ENCODE measurements at regions not wholly inside any gene's neighbourhood (a gene's known extent, or its start where the extent isn't known, plus 50 kb on each side); places are given as distances from the start of the nearest gene placed in this dataset.

DNA sequence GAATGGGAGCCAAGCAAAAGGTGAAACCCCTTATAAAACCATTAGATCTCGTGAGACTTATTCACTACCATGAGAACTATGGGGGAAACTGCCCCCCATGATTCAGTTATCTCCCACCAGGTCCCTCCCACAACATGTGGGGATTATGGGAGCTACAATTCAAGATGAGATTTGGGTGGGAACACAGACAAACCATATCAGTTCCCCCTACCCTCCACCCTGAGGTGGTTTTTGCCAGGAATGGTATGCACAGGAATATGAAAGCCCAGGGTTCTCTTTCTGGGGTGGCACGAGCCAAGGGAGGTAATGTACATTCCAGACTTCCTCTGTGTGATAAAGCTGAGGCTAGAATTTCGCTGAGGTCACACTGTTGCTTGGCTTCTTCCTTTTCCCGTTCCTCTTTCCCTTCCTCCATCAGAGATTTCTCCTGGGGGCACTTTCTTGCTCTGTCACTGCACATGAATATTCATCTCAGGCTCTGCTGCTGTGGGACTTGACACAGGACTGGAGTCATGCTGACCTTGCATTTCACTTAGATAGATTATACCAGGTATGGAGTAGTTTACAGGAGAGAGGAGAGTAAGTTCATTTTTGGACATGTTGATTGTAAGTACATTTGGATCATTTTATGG is 347.0 kb upstream of the MTPN start:
- DNase-seq (ENCODE audit: low read depth, low spot score) = no peak
- POLR2A ChIA-PET = no interaction called here
- Histone ChIP-seq H3K9me3 (ENCODE audit: control insufficient read depth, insufficient read depth, low read depth, low read length) (no peaks in the 10 kb centered on the region), H3K27ac (ENCODE audit: low read length) (no peak overlapping the region), H3K36me3 (ENCODE audit: control insufficient read depth, insufficient read depth, low read length) (no peaks in the 10 kb centered on the region), H3K4me3 (ENCODE audit: low read depth in 2 of 2, low read length in 2 of 2) (no peak overlapping the region), H3K4me1 (ENCODE audit: control insufficient read depth, insufficient read depth, low read length) (no peaks in the 10 kb centered on the region), H3K27me3 (ENCODE audit: control insufficient read depth, insufficient read depth, low read length) (no peaks in the 10 kb centered on the region)
- BruUV-seq (replicated peaks) = no TSS peak
- TF ChIP-seq SIN3A (IDR thresholded peaks at IDR 0.05; ENCODE audit: borderline replicate concordance, insufficient read depth, low read depth, low read length) (no peak), TCF7L2 (IDR thresholded peaks at IDR 0.05; ENCODE audit: low read depth, low read length) (no peak), POLR2AphosphoS5 (IDR thresholded peaks at IDR 0.05; ENCODE audit: low read depth, low read length) (no peak)
- TF ChIP-seq, protein P1, sequence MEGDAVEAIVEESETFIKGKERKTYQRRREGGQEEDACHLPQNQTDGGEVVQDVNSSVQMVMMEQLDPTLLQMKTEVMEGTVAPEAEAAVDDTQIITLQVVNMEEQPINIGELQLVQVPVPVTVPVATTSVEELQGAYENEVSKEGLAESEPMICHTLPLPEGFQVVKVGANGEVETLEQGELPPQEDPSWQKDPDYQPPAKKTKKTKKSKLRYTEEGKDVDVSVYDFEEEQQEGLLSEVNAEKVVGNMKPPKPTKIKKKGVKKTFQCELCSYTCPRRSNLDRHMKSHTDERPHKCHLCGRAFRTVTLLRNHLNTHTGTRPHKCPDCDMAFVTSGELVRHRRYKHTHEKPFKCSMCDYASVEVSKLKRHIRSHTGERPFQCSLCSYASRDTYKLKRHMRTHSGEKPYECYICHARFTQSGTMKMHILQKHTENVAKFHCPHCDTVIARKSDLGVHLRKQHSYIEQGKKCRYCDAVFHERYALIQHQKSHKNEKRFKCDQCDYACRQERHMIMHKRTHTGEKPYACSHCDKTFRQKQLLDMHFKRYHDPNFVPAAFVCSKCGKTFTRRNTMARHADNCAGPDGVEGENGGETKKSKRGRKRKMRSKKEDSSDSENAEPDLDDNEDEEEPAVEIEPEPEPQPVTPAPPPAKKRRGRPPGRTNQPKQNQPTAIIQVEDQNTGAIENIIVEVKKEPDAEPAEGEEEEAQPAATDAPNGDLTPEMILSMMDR (IDR thresholded peaks at IDR 0.05) = no peak
- TF ChIP-seq, protein P2, sequence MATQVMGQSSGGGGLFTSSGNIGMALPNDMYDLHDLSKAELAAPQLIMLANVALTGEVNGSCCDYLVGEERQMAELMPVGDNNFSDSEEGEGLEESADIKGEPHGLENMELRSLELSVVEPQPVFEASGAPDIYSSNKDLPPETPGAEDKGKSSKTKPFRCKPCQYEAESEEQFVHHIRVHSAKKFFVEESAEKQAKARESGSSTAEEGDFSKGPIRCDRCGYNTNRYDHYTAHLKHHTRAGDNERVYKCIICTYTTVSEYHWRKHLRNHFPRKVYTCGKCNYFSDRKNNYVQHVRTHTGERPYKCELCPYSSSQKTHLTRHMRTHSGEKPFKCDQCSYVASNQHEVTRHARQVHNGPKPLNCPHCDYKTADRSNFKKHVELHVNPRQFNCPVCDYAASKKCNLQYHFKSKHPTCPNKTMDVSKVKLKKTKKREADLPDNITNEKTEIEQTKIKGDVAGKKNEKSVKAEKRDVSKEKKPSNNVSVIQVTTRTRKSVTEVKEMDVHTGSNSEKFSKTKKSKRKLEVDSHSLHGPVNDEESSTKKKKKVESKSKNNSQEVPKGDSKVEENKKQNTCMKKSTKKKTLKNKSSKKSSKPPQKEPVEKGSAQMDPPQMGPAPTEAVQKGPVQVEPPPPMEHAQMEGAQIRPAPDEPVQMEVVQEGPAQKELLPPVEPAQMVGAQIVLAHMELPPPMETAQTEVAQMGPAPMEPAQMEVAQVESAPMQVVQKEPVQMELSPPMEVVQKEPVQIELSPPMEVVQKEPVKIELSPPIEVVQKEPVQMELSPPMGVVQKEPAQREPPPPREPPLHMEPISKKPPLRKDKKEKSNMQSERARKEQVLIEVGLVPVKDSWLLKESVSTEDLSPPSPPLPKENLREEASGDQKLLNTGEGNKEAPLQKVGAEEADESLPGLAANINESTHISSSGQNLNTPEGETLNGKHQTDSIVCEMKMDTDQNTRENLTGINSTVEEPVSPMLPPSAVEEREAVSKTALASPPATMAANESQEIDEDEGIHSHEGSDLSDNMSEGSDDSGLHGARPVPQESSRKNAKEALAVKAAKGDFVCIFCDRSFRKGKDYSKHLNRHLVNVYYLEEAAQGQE (IDR thresholded peaks at IDR 0.05; ENCODE audit: insufficient read depth in 1 of 2, low read depth in 2 of 2, low read length in 1 of 2) = no peak
- ATAC-seq = no peak
- intact Hi-C loops (cut with micrococcal nuclease; ENCODE audit: unreplicated experiment) (no loop called here), in situ Hi-C loops (cut with HindIII; ENCODE audit: low pct_unique_long_range_greater_than_20kb, low sequenced_read_pairs) (no loop called here)
- CTCF ChIA-PET = no interaction called here

DNA sequence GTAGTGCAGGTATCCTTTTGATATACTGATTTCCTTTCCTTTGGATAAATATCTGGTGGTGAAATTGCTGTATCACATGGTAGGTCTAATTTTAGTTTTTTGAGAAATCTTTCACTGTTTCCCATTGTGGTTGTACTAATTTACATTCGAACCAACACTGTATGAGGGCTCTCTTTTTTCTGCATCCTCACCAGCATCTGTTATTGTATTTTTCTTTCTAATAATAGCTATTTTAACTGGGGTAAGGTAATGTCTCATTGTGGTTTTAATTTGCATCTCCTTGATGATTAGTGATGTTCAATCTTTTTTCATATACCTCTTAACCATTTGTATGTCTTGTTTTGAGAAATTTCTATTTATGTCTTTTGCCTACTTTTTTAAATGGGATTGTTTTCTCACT is 335.4 kb upstream of the MTPN start:
- H3K36me3 ChIP-seq (ENCODE audit: control insufficient read depth, insufficient read depth, low read length) = no peaks in the 10 kb centered on the region
- H3K9me3 ChIP-seq (ENCODE audit: control insufficient read depth, insufficient read depth, low read depth, low read length) = no peaks in the 10 kb centered on the region
- H3K27me3 ChIP-seq (ENCODE audit: control insufficient read depth, insufficient read depth, low read length) = no peaks in the 10 kb centered on the region
- no peaks in the 10 kb centered on the region for H3K4me1 ChIP-seq (ENCODE audit: control insufficient read depth, insufficient read depth, low read length)
- no peak for DNase-seq (ENCODE audit: low read depth, low spot score)
- no peak overlapping the region for H3K27ac ChIP-seq (ENCODE audit: low read length)
- no peak for ATAC-seq
- CTCF ChIA-PET = no interaction called here
- POLR2A ChIA-PET = no interaction called here
- intact Hi-C loops (cut with micrococcal nuclease; ENCODE audit: unreplicated experiment) (no loop called here), in situ Hi-C loops (cut with HindIII; ENCODE audit: low pct_unique_long_range_greater_than_20kb, low sequenced_read_pairs) (no loop called here)
- no peak overlapping the region for H3K4me3 ChIP-seq (ENCODE audit: low read depth in 2 of 2, low read length in 2 of 2)
- BruUV-seq (replicated peaks) = no TSS peak
- TF ChIP-seq SIN3A (IDR thresholded peaks at IDR 0.05; ENCODE audit: borderline replicate concordance, insufficient read depth, low read depth, low read length) = no peak
- TF ChIP-seq POLR2AphosphoS5 (IDR thresholded peaks at IDR 0.05; ENCODE audit: low read depth, low read length) = no peak
- TF ChIP-seq, protein P1 (IDR thresholded peaks at IDR 0.05) = no peak
- TF ChIP-seq, protein P2 (IDR thresholded peaks at IDR 0.05; ENCODE audit: insufficient read depth in 1 of 2, low read depth in 2 of 2, low read length in 1 of 2) = no peak
- no peak for TF ChIP-seq TCF7L2 (IDR thresholded peaks at IDR 0.05; ENCODE audit: low read depth, low read length)

Data from Panc1 (cell line).